Gastrocnemius medialis (tissue), 4 donors: ENCODE measurements at regions not wholly inside any gene's neighbourhood (a gene's known extent, or its start where the extent isn't known, plus 50 kb on each side); places are given as distances from the start of the nearest gene placed in this dataset.

ENCODE experiments used
- POLR2A ChIP-seq, 2 donors: fragments of 450-650 bp; IDR thresholded peaks; one replicate each; pipeline ENCODE4 v1.6.1; 2017; ENCODE audit warnings: antibody characterized with exemption in 2 of 2, mild to moderate bottlenecking in 2 of 2, moderate library complexity in 2 of 2
- TF ChIP-seq, protein P1 (sequence below), 5 experiments: fragments of 450-650 bp in 3 of 5; fragments of 200-600 bp in 2 of 5; sonication (generic) in 2 of 5; IDR thresholded peaks in 4 of 5; conservative IDR thresholded peaks in 1 of 5; 1 replicate in 4 of 5; 2 replicates in 1 of 5; pipeline ENCODE4 v1.5.1; 2016 to 2019; ENCODE audit warnings: antibody characterized with exemption in 5 of 5, mild to moderate bottlenecking in 3 of 5, moderate library complexity in 3 of 5

- TF ChIP-seq, protein P1, sequence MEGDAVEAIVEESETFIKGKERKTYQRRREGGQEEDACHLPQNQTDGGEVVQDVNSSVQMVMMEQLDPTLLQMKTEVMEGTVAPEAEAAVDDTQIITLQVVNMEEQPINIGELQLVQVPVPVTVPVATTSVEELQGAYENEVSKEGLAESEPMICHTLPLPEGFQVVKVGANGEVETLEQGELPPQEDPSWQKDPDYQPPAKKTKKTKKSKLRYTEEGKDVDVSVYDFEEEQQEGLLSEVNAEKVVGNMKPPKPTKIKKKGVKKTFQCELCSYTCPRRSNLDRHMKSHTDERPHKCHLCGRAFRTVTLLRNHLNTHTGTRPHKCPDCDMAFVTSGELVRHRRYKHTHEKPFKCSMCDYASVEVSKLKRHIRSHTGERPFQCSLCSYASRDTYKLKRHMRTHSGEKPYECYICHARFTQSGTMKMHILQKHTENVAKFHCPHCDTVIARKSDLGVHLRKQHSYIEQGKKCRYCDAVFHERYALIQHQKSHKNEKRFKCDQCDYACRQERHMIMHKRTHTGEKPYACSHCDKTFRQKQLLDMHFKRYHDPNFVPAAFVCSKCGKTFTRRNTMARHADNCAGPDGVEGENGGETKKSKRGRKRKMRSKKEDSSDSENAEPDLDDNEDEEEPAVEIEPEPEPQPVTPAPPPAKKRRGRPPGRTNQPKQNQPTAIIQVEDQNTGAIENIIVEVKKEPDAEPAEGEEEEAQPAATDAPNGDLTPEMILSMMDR (IDR thresholded peaks at IDR 0.05 in 4 of 5, conservative IDR thresholded peaks at IDR 0.05 in 1 of 5), result no peak
- TF ChIP-seq POLR2A (IDR thresholded peaks at IDR 0.05), result no peak
Measured at GRCh38 chr14:86782092-86782580, 1210.8 kb downstream of the GALC start.
